ENCODE measurements at regions not wholly inside any gene's neighbourhood (a gene's known extent, or its start where the extent isn't known, plus 50 kb on each side); places are given as distances from the start of the nearest gene placed in this dataset.

- no peak overlapping the region for H3K9ac ChIP-seq (ENCODE audit: extremely low read depth, low read length, poor library complexity, severe bottlenecking)
- no peaks in the 10 kb centered on the region for H3K4me1 ChIP-seq (ENCODE audit: control insufficient read depth, insufficient read depth, low read length)
- H3K4me3 Mint-ChIP-seq, result no peak overlapping the region
- TF ChIP-seq CTCF (conservative IDR thresholded peaks at IDR 0.05), result no peak
- no peak overlapping the region for H3K27ac ChIP-seq (ENCODE audit: low read depth, low read length)
- no peaks in the 10 kb centered on the region for H3K9me3 Mint-ChIP-seq
- H3K27ac Mint-ChIP-seq, result no peak overlapping the region
- peaks cover 9% of the 10 kb centered on the region for H3K4me1 Mint-ChIP-seq
- H3K9me3 ChIP-seq (ENCODE audit: control insufficient read depth, low read length), result no peaks in the 10 kb centered on the region
- WGBS, 2 experiments (ENCODE audit: insufficient coverage in 1 of 2, insufficient read length in 1 of 2), result 88 to 91% methylated on average over 4 of the region's 4 CpGs
- no peak for DNase-seq
- H3K27me3 ChIP-seq (ENCODE audit: control insufficient read depth, insufficient read depth, low read length, poor library complexity, severe bottlenecking), result no peaks in the 10 kb centered on the region
- H3K36me3 Mint-ChIP-seq (ENCODE audit: low read depth), result no peaks in the 10 kb centered on the region
- H3K27me3 Mint-ChIP-seq (ENCODE audit: insufficient read depth), result peaks cover 3% of the 10 kb centered on the region
- H3K4me3 ChIP-seq (ENCODE audit: low read length), result no peak overlapping the region
- H3K36me3 ChIP-seq (ENCODE audit: control insufficient read depth, insufficient read depth, low read length), result no peaks in the 10 kb centered on the region
These were observed 96.5 kb downstream of the TTC32 start for GRCh38 chr2:19805266-19805665.

GRCh38 chr2:19804639-19805260 lies 97.0 kb downstream of the TTC32 start:
- no peak overlapping the region for H3K4me3 ChIP-seq (ENCODE audit: low read length)
- peaks cover 3% of the 10 kb centered on the region for H3K27me3 Mint-ChIP-seq (ENCODE audit: insufficient read depth)
- TF ChIP-seq CTCF (conservative IDR thresholded peaks at IDR 0.05), result no peak
- H3K27me3 ChIP-seq (ENCODE audit: control insufficient read depth, insufficient read depth, low read length, poor library complexity, severe bottlenecking), result no peaks in the 10 kb centered on the region
- H3K36me3 ChIP-seq (ENCODE audit: control insufficient read depth, insufficient read depth, low read length), result no peaks in the 10 kb centered on the region
- H3K36me3 Mint-ChIP-seq (ENCODE audit: low read depth), result no peaks in the 10 kb centered on the region
- H3K4me1 Mint-ChIP-seq, result peaks cover 11% of the 10 kb centered on the region
- no peaks in the 10 kb centered on the region for H3K4me1 ChIP-seq (ENCODE audit: control insufficient read depth, insufficient read depth, low read length)
- H3K27ac ChIP-seq (ENCODE audit: low read depth, low read length), result no peak overlapping the region
- DNase-seq, result no peak
- H3K4me3 Mint-ChIP-seq, result no peak overlapping the region
- H3K9ac ChIP-seq (ENCODE audit: extremely low read depth, low read length, poor library complexity, severe bottlenecking), result no peak overlapping the region
- no peaks in the 10 kb centered on the region for H3K9me3 ChIP-seq (ENCODE audit: control insufficient read depth, low read length)
- 82 to 91% methylated on average over 2 to 3 of the region's 3 CpGs for WGBS, 2 experiments (ENCODE audit: insufficient coverage in 1 of 2, insufficient read length in 1 of 2)
- no peaks in the 10 kb centered on the region for H3K9me3 Mint-ChIP-seq
- H3K27ac Mint-ChIP-seq, result no peak overlapping the region

GRCh38 chr2:19802086-19802841 lies 99.5 kb downstream of the TTC32 start:
- no peak overlapping the region for H3K9ac ChIP-seq (ENCODE audit: extremely low read depth, low read length, poor library complexity, severe bottlenecking)
- Mint-ChIP-seq H3K27me3 (ENCODE audit: insufficient read depth) (peaks cover 3% of the 10 kb centered on the region), H3K27ac (no peak overlapping the region), H3K4me1 (peaks cover 4% of the 10 kb centered on the region), H3K4me3 (no peak overlapping the region), H3K36me3 (ENCODE audit: low read depth) (no peaks in the 10 kb centered on the region), H3K9me3 (no peaks in the 10 kb centered on the region)
- H3K4me3 ChIP-seq (ENCODE audit: low read length), result no peak overlapping the region
- H3K9me3 ChIP-seq (ENCODE audit: control insufficient read depth, low read length), result no peaks in the 10 kb centered on the region
- TF ChIP-seq CTCF (conservative IDR thresholded peaks at IDR 0.05), result no peak
- WGBS, 2 experiments (ENCODE audit: insufficient coverage in 1 of 2, insufficient read length in 1 of 2), result 94 to 100% methylated on average over 2 to 4 of the region's 4 CpGs
- no peaks in the 10 kb centered on the region for H3K27me3 ChIP-seq (ENCODE audit: control insufficient read depth, insufficient read depth, low read length, poor library complexity, severe bottlenecking)
- no peak for DNase-seq
- H3K27ac ChIP-seq (ENCODE audit: low read depth, low read length), result no peak overlapping the region
- no peaks in the 10 kb centered on the region for H3K4me1 ChIP-seq (ENCODE audit: control insufficient read depth, insufficient read depth, low read length)
- H3K36me3 ChIP-seq (ENCODE audit: control insufficient read depth, insufficient read depth, low read length), result no peaks in the 10 kb centered on the region
